Uterus (tissue), 2 donors: ENCODE measurements at regions not wholly inside any gene's neighbourhood (a gene's known extent, or its start where the extent isn't known, plus 50 kb on each side); places are given as distances from the start of the nearest gene placed in this dataset.

Experiments
- CTCF ChIP-seq, 4 experiments: fragments of 200-600 bp in 2 of 4; fragments of 450-650 bp in 2 of 4; sonication (generic) in 2 of 4; IDR thresholded peaks; one replicate each; pipeline ENCODE4 v1.5.1; 2016 to 2019; ENCODE audit warnings: antibody characterized with exemption in 4 of 4, mild to moderate bottlenecking in 2 of 4, moderate library complexity in 1 of 4
- POLR2A ChIP-seq, 2 donors: fragments of 450-650 bp; IDR thresholded peaks; one replicate each; pipeline ENCODE4 v1.6.1; 2016; ENCODE audit warnings: antibody characterized with exemption in 2 of 2, mild to moderate bottlenecking in 1 of 2, moderate library complexity in 1 of 2

DNA sequence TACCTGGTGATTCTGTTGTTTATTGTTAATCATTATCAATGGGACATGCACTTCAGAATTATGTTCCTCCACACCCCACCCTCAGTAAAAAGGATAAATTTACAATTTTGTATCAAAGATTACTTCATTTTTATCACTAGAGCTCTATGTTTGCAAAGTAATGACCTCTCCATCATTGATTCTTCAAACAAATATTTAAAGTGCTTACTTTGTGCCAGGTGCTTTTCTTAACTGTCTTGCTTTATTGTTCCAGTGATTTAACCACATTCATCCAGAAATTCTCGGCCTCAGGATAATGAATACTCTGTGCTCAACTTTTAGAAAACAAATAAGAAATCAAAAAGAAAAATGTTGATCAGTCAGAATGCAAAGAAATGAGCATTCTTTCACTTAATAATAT, 144.9 kb upstream of the FOXP2 start:
- TF ChIP-seq CTCF (IDR thresholded peaks at IDR 0.05) (no peak), POLR2A (IDR thresholded peaks at IDR 0.05) (no peak)
